Spleen (tissue), 7 donors: ENCODE measurements at regions not wholly inside any gene's neighbourhood (a gene's known extent, or its start where the extent isn't known, plus 50 kb on each side); places are given as distances from the start of the nearest gene placed in this dataset.

ENCODE experiments used
- CTCF ChIP-seq, 11 experiments: fragments of 200-600 bp in 7 of 11; fragments of 450-650 bp in 4 of 11; sonication (generic) in 4 of 11; IDR thresholded peaks in 8 of 11; conservative IDR thresholded peaks in 3 of 11; 1 replicate in 7 of 11; 2 replicates in 4 of 11; pipeline versions ENCODE4 v1.4.0 to v1.8.0; 2016 to 2021; ENCODE audit warnings: antibody characterized with exemption in 11 of 11, inconsistent platforms in 4 of 11, mild to moderate bottlenecking in 1 of 11
- POLR2AphosphoS5 ChIP-seq, 3 donors: sonication (generic); formaldehyde crosslinking; IDR thresholded peaks; one replicate each; pipeline ENCODE4 v1.5.1; 2017; ENCODE audit warnings: antibody characterized with exemption in 3 of 3
- donor health status: DM: no; HTN: no; CAD: no; lungs with moderate emphysema.
- donor health status: DM: no; HTN: no; CAD: no.
- donor health status: DM: no; HTN: no; CAD: no.

GRCh38 chr20:7610681-7611080 lies 329.6 kb downstream of the HAO1 start:
- no peak for TF ChIP-seq CTCF (IDR thresholded peaks at IDR 0.05 in 8 of 11, conservative IDR thresholded peaks at IDR 0.05 in 3 of 11)
- no peak for TF ChIP-seq POLR2AphosphoS5 (IDR thresholded peaks at IDR 0.05)
